ENCODE measurements at regions not wholly inside any gene's neighbourhood (a gene's known extent, or its start where the extent isn't known, plus 50 kb on each side); places are given as distances from the start of the nearest gene placed in this dataset.
"Not testable (repeated sequence)": the region's sequence is repeated elsewhere in the genome, so short reads cannot be mapped to it uniquely, and the experiment has no call there.

DNA sequence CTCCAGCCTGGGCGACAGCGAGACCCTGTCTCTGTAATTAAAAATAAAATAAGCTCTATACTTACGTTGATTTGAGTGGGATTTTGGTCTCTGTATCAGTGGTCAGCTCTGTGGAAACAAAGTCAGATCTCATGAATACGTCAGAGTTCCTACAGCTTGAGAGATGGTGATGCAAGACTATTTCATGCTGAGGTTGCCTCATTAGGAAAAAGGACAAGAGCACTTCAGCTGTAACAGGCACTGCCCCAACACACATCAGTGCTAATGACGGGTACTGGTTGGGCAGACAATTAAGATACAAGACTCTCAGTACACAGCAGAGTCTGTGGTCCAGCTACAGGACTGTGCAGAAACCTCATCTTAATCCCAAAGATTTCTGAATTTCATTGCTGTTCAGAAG, 246.4 kb upstream of the AMIGO2 start:
- no peak for DNase-seq (ENCODE audit: low spot score)
- in situ Hi-C loops (cut with HindIII; ENCODE audit: low sequenced_read_pairs), result no loop called here

DNA sequence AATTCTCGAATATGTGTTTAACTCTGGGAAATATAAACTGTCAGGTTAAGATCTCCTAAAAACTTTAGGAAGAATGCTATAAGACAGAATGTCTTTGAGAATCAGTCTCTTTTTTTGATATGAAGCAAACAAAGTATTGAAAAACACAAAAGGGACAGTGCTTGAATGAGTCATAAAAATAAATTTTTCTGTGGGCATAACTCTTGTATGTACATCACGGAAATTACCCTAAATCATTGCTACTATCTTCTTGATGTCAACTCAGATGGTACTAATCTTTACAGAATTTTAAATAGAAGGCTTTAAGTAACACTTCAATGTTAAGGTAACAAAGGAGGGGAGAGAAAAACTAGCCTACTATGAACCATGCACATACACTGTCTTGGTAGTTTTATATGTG, 244.0 kb upstream of the AMIGO2 start:
- no peak for DNase-seq (ENCODE audit: low spot score)
- in situ Hi-C loops (cut with HindIII; ENCODE audit: low sequenced_read_pairs), result no loop called here

DNA sequence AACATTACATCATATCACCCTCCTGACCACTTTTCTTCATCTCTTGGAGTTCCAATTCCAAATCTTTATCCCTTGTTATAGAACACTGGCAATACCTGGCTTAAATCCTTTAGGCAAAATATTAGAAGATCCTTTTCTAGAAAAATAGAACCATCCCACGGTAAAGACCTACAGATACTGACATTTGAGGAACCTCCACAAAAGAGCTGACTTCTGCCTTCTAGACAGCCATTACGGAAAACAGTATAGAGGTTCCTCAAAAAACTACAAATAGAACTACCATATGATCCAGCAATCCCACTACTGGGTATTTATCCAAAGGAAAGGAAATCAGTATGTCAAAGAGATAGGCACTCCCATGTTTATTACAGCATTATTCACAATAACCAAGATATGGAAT, 241.7 kb upstream of the AMIGO2 start:
- DNase-seq (ENCODE audit: low spot score), result no peak
- in situ Hi-C loops (cut with HindIII; ENCODE audit: low sequenced_read_pairs), result no loop called here

DNA sequence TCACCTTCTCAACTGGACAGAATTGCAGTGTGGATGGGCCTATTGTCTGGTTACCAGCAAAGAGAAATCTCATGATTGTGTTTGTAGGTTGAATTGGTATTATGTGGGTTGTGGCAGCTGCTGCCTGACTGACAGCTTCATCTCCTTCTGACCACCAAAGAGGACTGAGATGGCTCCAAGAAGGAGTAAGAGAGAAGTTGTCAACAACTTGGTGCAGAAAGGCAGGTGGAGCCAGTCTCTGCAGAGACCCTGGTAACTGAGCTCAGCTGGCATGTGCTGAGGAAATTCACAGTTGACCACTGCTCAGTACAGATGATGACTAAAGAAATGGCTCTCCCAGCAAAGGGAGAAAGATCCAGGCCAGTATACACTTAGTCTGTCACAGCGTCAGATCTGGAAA, 240.0 kb upstream of the AMIGO2 start:
- DNase-seq (ENCODE audit: low spot score), result no peak
- in situ Hi-C loops (cut with HindIII; ENCODE audit: low sequenced_read_pairs), result no loop called here

DNA sequence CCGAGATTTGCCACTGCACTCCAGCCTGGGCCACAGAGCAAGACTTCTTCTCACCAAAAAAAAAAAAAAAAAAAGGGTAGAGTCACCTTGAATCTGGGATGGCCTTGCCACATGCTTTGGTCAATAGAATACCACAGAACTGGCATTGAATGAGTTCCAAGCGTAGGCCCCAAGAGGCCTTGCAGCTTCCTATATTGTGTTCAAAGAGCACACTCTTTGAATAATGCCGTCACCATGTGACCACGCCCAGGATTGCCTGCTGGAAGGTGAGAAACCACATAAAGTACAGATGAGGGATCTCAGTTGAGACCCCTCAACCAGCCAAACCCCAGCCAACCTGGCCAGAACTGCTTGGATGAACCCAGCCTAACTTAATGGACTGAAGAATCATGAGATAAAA, 239.2 kb upstream of the AMIGO2 start:
- DNase-seq (ENCODE audit: low spot score), result no peak
- in situ Hi-C loops (cut with HindIII; ENCODE audit: low sequenced_read_pairs), result no loop called here

DNA sequence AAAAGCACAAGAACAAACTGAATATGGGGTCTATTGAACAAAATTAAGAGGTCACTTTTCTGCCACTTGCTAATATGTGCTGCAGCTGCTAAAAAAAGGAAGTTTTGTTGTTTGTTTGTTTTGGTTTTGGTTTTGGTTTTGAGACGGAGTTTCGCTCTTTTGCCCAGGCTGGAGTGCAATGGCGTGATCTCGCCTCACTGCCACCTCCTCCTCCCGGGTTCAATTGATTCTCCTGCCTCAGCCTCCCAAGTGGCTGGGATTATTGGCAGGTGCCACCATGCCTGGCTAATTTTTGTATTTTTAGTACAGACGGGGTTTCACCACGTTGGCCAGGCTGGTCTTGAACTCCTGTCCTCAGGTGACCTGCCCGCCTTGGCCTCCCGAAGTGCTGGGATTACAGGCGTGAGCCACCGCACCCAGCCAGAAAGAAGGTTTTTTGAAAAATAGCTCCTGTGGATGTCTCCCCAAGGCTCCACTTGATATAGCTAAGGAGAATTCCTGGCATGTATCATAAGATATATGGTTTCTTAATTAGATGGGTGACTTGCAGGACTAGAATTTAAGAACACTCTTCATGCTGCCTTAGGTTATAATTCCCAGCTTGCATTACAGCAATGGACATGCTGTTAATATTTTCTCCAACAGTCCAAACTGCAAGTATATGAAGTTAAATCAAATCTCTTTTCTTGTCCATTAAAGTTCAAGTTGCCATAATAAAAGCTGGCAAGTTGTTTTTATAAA, 237.6 kb upstream of the AMIGO2 start:
- no peak for DNase-seq (ENCODE audit: low spot score)
- in situ Hi-C loops (cut with HindIII; ENCODE audit: low sequenced_read_pairs), result no loop called here

DNA sequence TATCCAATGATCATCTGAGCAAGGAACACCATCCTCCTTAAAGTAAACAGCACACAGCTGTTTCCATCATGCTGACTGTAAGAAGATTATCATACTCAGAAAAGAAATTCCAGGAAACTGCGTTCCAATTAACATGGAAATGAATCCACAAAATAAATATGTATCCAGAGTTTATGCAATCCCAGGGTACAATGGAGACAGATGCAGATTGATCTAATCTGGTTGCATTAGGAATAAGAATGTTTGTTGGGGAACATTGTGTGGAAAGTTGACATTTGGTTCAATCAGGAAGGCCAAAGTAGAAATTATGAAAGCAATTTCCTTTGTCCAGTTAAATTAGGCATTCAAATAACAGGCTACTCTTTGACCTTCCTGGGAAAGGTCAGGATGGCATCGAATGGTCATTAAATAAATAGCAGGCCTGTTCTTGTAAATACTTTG, 236.9 kb upstream of the AMIGO2 start:
- peak; percentile 29 for DNase-seq (ENCODE audit: low spot score)
- in situ Hi-C loops (cut with HindIII; ENCODE audit: low sequenced_read_pairs), result no loop called here

DNA sequence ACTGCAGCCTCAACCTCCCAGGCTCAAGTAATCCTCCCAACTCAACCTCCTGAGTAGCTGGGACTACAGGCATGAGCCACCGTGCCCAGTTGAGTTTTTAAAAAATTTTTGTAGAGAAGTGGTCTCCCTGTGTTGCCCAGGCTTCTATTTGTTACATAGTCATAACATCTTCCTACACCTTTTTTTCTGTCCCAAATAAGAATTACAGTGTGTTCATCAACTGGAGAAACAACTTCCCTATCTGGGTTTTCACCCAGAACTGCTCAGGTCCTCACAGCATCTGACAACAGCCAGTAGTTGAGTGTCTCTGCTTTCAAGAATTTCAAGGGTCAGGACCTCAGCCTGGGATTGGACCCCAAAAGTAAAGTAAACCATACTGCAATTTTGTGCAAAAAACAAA, 235.2 kb upstream of the AMIGO2 start:
- in situ Hi-C loops (cut with HindIII; ENCODE audit: low sequenced_read_pairs), result no loop called here

DNA sequence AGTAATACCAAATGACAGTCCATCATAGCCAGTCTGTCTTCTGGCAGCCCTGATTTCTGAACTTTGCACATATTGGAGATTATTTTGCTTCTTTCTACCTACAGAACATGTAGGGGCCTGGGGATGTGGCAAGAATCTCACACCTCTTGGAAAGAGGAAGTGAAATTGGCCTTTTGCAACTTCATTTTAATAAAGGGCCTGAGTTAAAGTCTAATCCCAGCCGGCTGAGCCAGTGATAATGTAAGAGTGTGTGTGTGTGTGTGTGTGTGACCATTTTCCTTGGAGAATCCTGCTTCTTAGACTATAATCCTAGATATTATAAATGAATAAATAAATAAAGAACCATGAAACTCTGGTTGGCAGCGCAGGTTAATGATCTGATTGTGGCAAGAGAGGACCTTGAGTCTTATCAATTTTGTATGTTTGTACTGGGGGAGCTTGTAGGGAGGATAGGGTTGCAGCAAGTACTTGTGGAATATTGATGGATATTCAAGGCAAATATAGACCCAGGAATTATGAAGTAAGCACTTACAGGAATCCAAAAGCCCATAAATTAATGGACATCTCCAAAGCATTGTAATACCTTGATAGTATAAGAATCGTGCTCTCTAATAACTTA, 233.2 kb upstream of the AMIGO2 start:
- no peak for DNase-seq (ENCODE audit: low spot score)
- in situ Hi-C loops (cut with HindIII; ENCODE audit: low sequenced_read_pairs), result no loop called here

More for the DNA sequence above, 235.2 kb upstream of the AMIGO2 start:
- DNase-seq (ENCODE audit: low spot score), result no peak

DNA sequence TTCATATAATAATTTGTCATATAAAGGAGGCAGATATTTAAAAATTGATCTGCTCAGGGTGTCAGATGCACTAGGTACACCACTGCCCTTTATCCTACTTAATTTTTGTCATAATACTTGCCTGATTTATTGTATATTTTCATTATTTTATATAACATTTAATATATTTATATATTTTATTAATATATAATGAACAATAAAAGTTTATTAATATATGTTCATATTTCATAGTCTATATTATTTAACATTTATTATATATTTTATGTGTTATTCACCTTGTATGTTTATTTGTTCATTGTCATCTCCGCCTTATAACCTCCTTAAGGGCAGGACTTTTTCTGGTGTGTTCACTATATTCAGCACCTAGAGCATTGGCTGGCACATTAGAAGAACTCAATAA, 232.4 kb upstream of the AMIGO2 start:
- in situ Hi-C loops (cut with HindIII; ENCODE audit: low sequenced_read_pairs), result no loop called here
- no peak for DNase-seq (ENCODE audit: low spot score)

DNA sequence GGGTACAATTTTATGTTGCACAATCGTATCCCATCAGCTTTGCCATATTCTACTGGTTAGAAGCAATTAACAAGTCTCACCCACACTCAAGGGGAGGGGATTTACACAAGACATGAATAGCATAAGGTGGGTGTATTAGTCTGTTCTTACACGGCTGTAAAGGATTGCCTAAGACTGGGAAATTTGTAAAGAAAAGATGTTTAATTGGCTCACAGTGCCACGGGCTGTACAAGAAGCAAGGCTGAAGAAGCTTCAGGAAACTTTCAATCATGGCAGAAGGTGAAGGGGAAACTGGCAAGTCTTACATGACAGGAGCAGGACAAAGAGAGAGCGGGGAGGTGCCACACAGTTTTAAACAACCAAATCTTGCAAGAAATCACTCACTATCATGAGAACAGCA, 231.8 kb upstream of the AMIGO2 start:
- in situ Hi-C loops (cut with HindIII; ENCODE audit: low sequenced_read_pairs), result no loop called here
- no peak for DNase-seq (ENCODE audit: low spot score)

DNA sequence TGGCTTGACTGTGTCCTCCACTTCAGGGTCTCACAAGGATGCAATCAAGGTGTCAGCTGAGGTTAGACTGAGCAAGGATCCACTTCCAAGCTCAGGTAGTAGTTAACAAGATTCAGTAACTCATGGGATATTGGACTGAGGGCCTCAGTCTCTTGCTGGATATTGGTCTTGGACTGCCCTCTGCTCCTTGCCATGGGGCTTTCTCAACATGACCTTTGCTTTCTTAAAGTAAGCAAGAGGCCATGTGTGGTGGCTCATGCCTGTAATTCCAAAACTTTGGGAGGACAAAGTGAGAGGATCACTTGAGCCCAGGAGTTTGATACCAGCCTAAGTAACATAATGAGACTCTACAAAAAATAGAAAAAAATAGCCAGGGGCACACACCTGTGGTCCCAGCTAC, 231.3 kb upstream of the AMIGO2 start:
- no peak for DNase-seq (ENCODE audit: low spot score)
- in situ Hi-C loops (cut with HindIII; ENCODE audit: low sequenced_read_pairs), result no loop called here

DNA sequence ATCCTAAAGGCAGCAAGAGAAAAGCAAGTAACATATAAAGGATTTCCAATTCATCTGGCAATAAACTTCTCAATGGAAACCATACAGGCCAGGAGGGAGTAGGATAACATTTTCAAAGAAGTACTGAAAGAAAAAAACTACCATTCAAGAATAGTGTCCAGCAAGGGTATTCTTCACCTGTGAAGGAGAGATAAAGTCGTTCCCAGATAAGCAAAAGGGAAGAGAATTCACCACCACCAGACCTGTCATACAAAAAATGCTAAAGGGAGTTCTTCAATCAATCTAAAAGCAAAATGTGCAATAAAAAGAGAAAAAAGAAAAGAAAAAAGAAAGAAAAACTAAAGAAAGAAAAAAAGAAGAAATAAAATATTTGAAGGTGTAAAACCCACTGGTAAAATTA, 228.9 kb upstream of the AMIGO2 start:
- in situ Hi-C loops (cut with HindIII; ENCODE audit: low sequenced_read_pairs), result no loop called here
- DNase-seq (ENCODE audit: low spot score), result no peak

DNA sequence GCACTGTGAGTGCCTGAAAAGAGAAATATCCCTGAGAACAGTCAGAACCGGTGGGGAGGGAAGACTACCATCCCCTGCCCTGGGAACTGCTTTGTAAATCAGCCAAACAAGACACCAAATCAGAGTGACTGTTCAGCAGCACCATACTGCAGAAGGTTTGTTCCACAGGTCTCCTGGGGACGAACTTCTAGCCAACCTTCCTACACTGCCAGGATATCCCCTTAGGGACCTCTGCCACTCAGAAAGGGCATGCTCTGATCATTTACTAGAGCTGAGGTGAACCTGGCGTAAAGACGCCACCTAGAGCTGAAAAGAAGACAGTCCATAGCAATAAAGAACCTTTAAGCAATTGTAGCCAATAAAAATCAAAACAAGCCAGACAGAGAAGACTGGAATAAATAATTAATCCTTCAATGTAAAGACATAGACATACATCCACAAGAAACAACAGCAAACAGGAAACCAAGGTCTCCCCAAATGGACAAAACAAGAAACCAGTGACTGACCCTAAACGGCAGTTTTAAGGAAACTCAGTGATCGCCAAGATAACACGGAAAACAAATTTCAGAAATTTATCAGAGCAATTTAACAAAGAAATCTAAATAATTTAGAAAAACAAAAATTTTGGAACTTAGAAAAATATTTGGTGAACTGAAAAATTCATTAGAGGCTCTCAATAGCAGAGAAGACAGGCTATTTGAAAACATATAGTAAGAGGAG, 228.1 kb upstream of the AMIGO2 start:
- DNase-seq (ENCODE audit: low spot score), result peak; percentile 21
- in situ Hi-C loops (cut with HindIII; ENCODE audit: low sequenced_read_pairs), result no loop called here

DNA sequence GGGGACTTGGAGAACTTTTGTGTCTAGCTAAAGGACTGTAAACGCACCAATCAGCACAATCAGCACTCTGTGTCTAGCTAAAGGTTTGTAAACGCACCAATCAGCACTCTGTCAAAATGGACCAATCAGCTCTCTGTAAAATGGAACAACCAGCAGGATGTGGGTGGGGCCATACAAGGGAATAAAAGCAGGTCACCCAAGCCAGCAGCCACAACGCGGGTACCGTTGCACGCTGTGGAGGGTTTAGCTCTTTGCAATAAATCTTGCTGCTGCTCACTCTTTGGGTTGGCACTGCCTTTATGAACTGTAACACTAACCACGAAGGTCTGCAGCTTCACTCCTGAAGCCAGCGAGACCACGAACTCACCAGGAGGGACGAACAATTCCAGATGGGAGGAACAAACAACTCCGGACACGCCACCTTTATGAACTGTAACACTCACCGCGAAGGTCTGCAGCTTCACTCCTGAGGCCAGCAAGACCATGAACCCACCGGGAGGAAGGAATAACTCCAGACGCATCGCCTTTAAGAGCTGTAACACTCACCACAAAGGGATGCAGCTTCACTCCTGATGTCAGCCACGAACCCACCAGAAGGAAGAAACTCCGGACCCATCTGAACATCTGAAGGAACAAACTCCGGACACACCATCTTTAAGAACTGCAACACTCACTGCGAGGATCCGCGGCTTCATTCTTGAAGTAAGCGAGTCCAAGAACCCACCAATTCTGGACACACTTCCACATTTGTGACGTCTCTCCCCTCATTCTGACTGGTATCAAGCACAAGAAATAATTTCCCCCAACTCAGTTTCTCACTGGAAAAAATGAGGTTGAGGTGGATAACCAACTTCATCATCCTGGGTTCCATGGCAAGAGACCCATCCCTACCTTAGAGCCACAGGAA, 227.3 kb upstream of the AMIGO2 start:
- in situ Hi-C loops (cut with HindIII; ENCODE audit: low sequenced_read_pairs); DNase-seq (ENCODE audit: low spot score): not testable (repeated sequence)

DNA sequence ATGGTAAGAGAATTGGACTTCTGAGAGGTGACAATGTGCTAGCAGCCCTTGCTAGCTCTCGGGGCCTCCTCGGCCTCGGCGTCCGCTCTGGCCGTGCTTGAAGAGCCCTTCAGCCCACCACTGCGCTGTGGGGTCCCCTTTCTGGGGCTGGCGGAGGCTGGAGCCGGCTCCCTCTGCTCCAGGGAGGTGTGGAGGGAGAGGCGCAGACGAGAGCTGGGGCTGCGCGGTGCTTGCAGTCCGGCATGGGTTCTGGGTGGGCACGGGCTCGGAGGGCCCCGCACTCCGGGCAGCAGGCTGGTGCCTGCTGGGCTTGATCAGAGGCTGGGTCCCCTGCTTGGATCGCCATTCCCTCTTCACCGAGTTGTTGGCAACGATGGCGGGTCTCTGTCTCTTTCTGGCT, 226.4 kb upstream of the AMIGO2 start:
- in situ Hi-C loops (cut with HindIII; ENCODE audit: low sequenced_read_pairs), result no loop called here

DNA sequence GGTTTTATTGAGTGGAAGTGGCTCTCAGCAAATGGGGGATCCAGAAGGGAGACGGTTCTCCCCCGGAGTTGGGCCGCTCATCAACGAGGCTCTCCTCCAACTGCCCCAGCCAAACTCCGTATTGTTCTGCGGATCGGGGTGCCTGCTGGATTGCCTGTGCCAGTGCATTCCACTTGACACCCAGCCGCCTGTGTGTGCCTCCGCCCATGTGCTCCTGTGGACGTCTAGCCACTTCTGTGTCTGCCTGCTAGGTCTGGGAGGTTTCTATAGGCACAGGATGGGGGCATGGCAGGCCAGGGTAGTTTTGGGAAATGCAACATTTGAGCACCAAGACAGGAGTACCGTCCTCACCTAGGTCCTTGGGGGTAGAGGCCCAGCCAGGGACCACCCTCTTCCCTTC, 225.7 kb upstream of the AMIGO2 start:
- in situ Hi-C loops (cut with HindIII; ENCODE audit: low sequenced_read_pairs), result no loop called here
- no peak for DNase-seq (ENCODE audit: low spot score)

More for the DNA sequence above, 226.4 kb upstream of the AMIGO2 start:
- DNase-seq (ENCODE audit: low spot score), result no peak

DNA sequence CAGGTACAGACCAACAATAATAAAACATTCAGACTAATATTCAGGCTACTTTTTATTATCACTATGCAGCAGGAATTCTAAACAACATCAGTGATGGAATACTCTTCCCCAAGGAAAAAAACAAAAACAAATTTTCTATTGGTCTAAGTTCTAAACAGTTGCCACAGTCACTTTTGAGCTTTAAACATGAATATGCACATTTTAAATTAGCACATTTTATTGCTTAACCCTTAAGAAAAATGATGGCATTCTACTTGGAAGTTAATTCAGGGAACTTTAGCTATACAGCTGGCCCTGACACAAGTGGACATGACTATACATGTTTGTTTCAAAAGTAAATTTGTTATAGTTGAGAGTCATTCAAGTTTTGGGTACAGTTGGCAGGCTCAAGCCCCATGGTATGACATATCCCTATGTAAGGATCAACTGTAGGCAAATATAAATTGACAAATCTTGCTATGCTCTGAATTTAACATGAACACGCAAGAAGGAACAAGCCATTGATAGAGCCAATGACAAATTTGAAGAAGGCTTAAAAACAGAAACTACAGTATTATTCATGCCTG, 224.3 kb upstream of the AMIGO2 start:
- in situ Hi-C loops (cut with HindIII; ENCODE audit: low sequenced_read_pairs), result no loop called here

DNA sequence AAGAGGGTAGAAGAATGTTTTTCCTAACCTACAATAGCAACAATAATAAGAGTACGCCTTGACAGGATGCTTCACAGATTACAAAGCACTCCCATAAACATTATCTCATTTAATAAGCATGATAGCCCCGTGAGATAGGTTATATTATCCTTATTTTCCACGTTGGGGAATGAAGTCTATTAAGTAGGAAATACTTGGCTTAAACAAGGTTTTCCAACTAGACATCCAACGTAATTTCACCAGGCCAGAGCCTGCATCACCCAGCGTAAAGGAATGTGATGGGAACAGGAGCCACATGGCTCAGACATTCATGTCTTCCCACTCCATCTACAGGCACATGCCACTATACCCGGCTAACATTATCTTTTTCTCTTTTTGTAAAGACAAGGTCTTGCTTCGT, 223.4 kb upstream of the AMIGO2 start:
- in situ Hi-C loops (cut with HindIII; ENCODE audit: low sequenced_read_pairs), result no loop called here
- DNase-seq (ENCODE audit: low spot score), result no peak

More for the DNA sequence above, 224.3 kb upstream of the AMIGO2 start:
- DNase-seq (ENCODE audit: low spot score), result no peak
